Bronchial epithelial cell (primary cell): ENCODE measurements at regions not wholly inside any gene's neighbourhood (a gene's known extent, or its start where the extent isn't known, plus 50 kb on each side); places are given as distances from the start of the nearest gene placed in this dataset.

Experiments
- DNase-seq: peaks from one replicate; pipeline ENCODE4 v3.0.0-alpha.2; 2010; ENCODE audit warnings: low read depth
- FAIRE-seq: peaks from 2 replicates; lab custom pipeline; 2011; peaks lifted over from hg19 to GRCh38; lab: Jason Lieb, UNC
- H3K27me3 ChIP-seq: 2 replicates; pipeline ENCODE4 v1.5.1; 2011; ENCODE audit warnings: low read length; ENCODE audit not compliant: control insufficient read depth, insufficient read depth
- H3K36me3 ChIP-seq: 2 replicates; pipeline ENCODE4 v1.5.1; 2011; ENCODE audit warnings: low read length; ENCODE audit not compliant: control insufficient read depth, insufficient read depth
- H3K4me3 ChIP-seq: 2 replicates; pipeline ENCODE4 v1.5.1; 2011; ENCODE audit warnings: mild to moderate bottlenecking, low read depth, low read length, control low read depth
- CTCF ChIP-seq: IDR thresholded peaks from 2 replicates; pipeline ENCODE4 v1.5.1; 2011; ENCODE audit warnings: mild to moderate bottlenecking, moderate library complexity, low read length, control low read depth, inconsistent platforms; ENCODE audit not compliant: insufficient read depth, severe bottlenecking

- FAIRE-seq (no peak), DNase-seq (no peak)
- no peak overlapping the region for H3K4me3 ChIP-seq
- TF ChIP-seq CTCF = no peak
- no peaks in the 10 kb centered on the region for H3K36me3 ChIP-seq
- no peaks in the 10 kb centered on the region for H3K27me3 ChIP-seq
Measured at GRCh38 chr1:190599670-190600069, 122.0 kb upstream of the BRINP3 start.

- DNase-seq (no peak), FAIRE-seq (no peak)
- no peaks in the 10 kb centered on the region for H3K36me3 ChIP-seq
- no peak for TF ChIP-seq CTCF
- H3K27me3 ChIP-seq = no peaks in the 10 kb centered on the region
- no peak overlapping the region for H3K4me3 ChIP-seq
Measured at GRCh38 chr1:190602325-190602724, 124.7 kb upstream of the BRINP3 start.

GRCh38 chr1:190608282-190608681, 130.6 kb upstream of the BRINP3 start:
- no peak for FAIRE-seq
- no peak for DNase-seq
- Histone ChIP-seq H3K36me3 (no peaks in the 10 kb centered on the region), H3K27me3 (no peaks in the 10 kb centered on the region), H3K4me3 (no peak overlapping the region)
- TF ChIP-seq CTCF = no peak

GRCh38 chr1:190615818-190616217, 138.2 kb upstream of the BRINP3 start:
- H3K36me3 ChIP-seq = no peaks in the 10 kb centered on the region
- no peak for TF ChIP-seq CTCF
- FAIRE-seq = no peak
- H3K27me3 ChIP-seq = no peaks in the 10 kb centered on the region
- no peak for DNase-seq
- H3K4me3 ChIP-seq = no peak overlapping the region

- FAIRE-seq = no peak
- no peaks in the 10 kb centered on the region for H3K36me3 ChIP-seq
- no peak overlapping the region for H3K4me3 ChIP-seq
- no peak for TF ChIP-seq CTCF
- no peaks in the 10 kb centered on the region for H3K27me3 ChIP-seq
- no peak for DNase-seq
Measured at GRCh38 chr1:190616235-190616634, 138.6 kb upstream of the BRINP3 start.

- Histone ChIP-seq H3K4me3 (no peak overlapping the region), H3K36me3 (no peaks in the 10 kb centered on the region), H3K27me3 (no peaks in the 10 kb centered on the region)
- DNase-seq (no peak), FAIRE-seq (no peak)
- TF ChIP-seq CTCF = no peak
Measured at GRCh38 chr1:190619724-190620123, 142.1 kb upstream of the BRINP3 start.
